HG03521 (cell line): ENCODE measurements at regions not wholly inside any gene's neighbourhood (a gene's known extent, or its start where the extent isn't known, plus 50 kb on each side); places are given as distances from the start of the nearest gene placed in this dataset.

Experiments used
- ATAC-seq: cut with Tn5 transposase; IDR thresholded peaks from one replicate; pipeline ENCODE4 v1.9.1; 2021; ENCODE audit warnings: mild to moderate bottlenecking, moderate library complexity; ENCODE audit not compliant: unreplicated experiment

DNA sequence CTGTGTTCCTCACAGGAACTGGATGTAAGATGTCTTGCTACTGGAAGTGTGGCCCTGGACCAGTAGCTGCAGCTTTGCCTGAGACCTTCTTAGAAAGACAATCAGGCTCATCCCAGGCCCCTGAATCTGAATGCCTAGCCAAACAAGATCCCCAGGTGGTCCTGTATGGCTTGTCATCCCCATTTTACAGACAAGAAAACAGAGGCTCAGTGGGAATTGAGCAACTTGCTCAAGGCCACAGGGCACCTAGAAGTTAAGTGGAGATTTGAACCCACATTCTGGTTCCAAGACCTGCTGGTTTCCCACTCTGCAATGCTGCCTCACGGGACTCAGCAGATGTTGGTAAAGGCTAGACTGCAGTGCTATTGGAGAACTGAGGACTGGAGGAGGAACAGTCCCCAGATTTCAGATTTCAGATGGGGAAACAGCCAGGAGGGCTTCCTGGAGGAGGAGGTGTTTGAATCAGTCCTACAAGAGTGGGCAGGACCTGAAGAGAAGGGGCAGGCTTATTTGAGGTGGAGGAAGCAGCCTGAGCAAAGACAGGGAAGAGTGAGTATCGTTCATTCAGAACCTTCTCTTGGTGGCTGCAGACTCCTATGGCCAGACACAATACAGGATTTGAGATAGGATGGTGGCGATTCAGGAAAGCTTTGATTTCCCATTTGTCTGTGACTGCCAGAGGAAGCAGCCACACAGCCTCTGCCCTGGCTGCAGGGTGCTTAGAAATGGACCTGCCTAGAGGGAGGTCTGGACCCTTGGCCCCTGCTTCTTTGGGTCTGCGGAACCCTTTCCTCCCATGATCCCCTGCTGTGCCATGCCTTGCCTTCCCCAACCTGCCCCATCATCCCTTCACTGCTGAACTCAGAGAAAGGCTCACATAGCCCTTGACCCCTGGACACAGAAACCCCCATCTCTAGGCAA, 233.4 kb upstream of the NLRP1 start:
- ATAC-seq = no peak

- no peak for ATAC-seq
Observed at GRCh38 chr17:5819396-5819795, 235.1 kb upstream of the NLRP1 start.

GRCh38 chr17:5819921-5820685, 235.8 kb upstream of the NLRP1 start:
- ATAC-seq = no peak

- no peak for ATAC-seq
Observed at GRCh38 chr17:5820721-5821456, 236.6 kb upstream of the NLRP1 start.

DNA sequence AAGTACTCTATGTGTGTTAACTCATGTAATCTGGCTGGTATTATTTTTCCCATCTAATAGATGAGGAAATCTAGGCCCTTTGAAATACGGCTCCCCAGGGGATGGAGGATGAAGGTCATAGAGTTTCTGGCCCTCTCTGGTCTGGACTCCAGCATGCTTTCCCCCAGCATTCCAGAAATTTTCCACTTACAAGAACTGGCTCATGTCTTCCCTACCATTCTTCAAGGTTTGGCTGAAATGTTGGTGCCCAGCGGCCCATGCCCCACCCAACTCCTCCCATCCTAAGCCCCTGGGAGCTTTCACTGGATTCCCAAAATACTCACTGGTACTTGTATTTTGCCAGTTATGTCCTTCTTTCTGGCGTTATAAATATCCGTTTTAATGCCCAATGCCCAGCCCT, 237.5 kb upstream of the NLRP1 start:
- ATAC-seq = no peak

GRCh38 chr17:5822281-5823060, 238.2 kb upstream of the NLRP1 start:
- no peak for ATAC-seq

GRCh38 chr17:5823219-5823618, 238.9 kb upstream of the NLRP1 start:
- no peak for ATAC-seq

GRCh38 chr17:5825717-5826330, 241.5 kb upstream of the NLRP1 start:
- no peak for ATAC-seq

DNA sequence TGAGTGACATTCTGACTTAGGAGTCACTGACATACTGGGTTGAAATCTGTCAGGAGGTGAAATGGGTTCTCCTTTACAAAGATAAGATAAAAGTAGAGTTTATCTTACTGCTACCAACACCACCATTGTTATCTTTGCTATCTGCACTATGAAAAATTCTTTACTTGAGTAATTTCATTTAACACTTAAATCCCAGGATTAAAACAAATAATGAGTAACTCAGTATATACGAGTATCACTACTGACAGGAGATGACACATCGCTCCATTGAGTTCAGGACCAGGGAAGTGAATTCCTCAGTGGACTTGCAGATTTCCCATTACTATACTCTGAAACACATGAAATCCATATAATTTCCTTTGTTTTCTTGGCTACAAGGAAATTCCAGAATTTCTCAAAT, 242.1 kb upstream of the NLRP1 start:
- ATAC-seq = no peak

GRCh38 chr17:5830921-5831320, 239.3 kb upstream of the WSCD1 start:
- ATAC-seq = no peak

DNA sequence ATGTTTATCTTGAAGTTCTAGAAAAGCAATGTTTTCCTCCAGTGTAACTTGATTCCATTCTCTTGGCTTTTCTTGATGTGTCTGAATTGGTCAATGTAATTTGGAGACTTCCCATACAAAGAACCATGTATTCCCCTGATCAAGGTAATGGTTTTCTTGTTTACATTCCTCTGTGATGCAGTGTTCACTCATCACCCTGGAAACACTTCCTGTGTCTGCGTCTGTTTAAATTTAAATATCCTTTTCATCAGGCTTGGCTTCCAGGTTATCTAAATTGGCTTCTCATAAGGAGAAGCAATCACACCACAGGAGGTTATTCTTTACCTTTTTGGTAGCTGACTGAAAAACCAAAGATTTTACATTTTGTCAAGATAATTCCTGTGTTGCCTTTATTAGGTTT, 237.3 kb upstream of the WSCD1 start:
- no peak for ATAC-seq

- ATAC-seq = no peak
Observed at GRCh38 chr17:5837055-5837491, 233.1 kb upstream of the WSCD1 start.

DNA sequence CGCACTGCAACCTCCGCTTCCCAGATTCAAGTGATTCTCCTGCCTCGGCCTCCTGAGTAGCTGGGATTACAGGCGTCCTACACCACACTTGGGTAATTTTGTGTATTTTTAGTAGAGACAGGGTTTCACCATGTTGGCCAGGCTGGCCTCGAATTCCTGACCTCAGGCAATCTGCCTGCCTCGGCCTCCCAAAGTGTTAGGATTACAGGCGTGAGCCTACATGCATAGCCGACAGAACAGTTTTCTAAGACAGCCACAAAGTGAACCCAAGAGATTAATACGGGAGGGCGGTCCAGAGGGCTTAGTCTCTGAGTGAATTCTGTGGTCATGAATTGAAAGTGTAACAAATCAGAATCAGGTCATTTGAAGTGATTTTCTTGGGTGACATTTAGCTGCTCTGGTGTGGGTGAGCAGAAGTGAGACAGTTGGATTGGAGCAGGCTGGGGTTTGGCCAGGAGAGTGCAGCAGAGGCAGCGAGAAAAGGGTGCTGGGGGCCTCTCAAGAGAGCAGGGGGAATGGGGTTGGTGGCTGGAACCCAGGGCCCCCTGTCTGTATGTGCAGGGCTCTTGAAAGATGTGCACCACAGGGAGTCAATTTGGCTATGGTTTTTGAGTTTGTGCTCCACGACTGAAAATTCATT, 231.4 kb upstream of the WSCD1 start:
- no peak for ATAC-seq

GRCh38 chr17:5840811-5841446, 229.2 kb upstream of the WSCD1 start:
- ATAC-seq = no peak

- no peak for ATAC-seq
Observed at GRCh38 chr17:5841862-5842261, 228.3 kb upstream of the WSCD1 start.

DNA sequence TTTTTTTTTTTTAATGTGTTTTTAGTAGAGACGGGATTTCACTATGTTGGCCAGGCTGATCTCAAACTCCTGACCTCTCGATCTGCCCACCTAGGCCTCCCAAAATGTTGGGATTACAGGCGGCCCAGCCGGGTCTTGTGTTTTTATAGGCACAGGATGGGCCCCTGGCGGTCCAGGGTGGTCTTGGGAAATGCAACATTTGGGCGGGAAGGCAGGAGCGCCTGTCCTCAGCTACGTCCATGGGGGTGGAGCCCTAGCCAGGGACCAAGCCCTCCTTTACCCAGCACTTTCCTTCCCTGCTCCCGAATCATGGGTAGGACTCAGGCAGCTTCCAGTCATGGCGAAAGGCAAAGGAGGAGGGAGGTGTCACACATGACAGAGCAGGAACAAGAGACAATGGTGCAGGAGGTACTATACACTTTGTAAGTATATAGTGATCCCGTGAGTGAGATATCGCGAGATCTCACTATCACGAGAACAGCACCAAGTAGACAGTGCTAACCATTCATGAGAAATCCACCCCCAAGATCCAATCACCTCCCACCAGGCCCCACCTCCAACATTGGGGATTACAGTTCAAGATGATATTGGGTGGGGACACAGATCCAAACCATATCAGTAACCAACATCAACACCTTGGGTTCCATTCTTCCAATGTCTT, 226.7 kb upstream of the WSCD1 start:
- no peak for ATAC-seq

DNA sequence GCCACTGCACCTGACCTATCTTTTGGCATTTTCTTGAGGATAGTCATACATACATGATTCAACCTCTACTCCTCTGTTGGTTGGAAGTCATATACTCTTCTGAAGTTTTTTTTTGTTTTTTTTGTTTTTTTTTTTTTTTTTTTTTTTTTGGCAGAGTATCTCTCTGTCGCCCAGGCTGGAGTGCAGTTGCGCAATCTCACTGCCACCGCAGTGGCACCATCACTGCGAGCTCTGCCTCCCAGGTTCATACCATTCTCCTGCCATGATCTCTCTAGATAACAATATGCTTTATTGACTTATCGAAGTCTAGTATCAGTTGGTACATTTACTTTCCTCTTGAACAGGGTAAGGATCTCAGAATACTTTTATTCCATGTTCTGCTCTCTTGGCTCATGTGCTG, 224.2 kb upstream of the WSCD1 start:
- no peak for ATAC-seq

GRCh38 chr17:5854871-5855554, 215.2 kb upstream of the WSCD1 start:
- no peak for ATAC-seq
